GM23248 (cell line): ENCODE measurements at regions not wholly inside any gene's neighbourhood (a gene's known extent, or its start where the extent isn't known, plus 50 kb on each side); places are given as distances from the start of the nearest gene placed in this dataset.

Experiments used
- EZH2 ChIP-seq: fragments of 200-600 bp; sonication (generic); IDR thresholded peaks from 2 replicates; pipeline ENCODE4 v1.6.1; 2018; ENCODE audit warnings: antibody characterized with exemption, mild to moderate bottlenecking; ENCODE audit not compliant: insufficient read depth, poor library complexity, severe bottlenecking
- EZH2phosphoT487 ChIP-seq: fragments of 200-600 bp; sonication (generic); IDR thresholded peaks from 2 replicates; pipeline ENCODE4 v1.6.1; 2018; ENCODE audit warnings: antibody characterized with exemption, moderate library complexity, mild to moderate bottlenecking, low read depth; ENCODE audit not compliant: insufficient read depth

GRCh38 chr14:63134801-63135200 is 69.4 kb upstream of the RHOJ start:
- no peak for TF ChIP-seq EZH2phosphoT487
- TF ChIP-seq EZH2, result no peak
